ENCODE measurements at regions not wholly inside any gene's neighbourhood (a gene's known extent, or its start where the extent isn't known, plus 50 kb on each side); places are given as distances from the start of the nearest gene placed in this dataset.

GRCh38 chr10:124287791-124288190 is 130.9 kb downstream of the OAT start:
- DNase-seq (ENCODE audit: low read depth): no peak
- Histone ChIP-seq H3K36me3 (ENCODE audit: control insufficient read depth, insufficient read depth, low read length) (no peaks in the 10 kb centered on the region), H3K4me3 (ENCODE audit: low read depth, low read length) (no peak overlapping the region), H3K27me3 (ENCODE audit: control insufficient read depth, insufficient read depth, low read length) (no peaks in the 10 kb centered on the region)
- no peak for TF ChIP-seq CTCF (IDR thresholded peaks at IDR 0.05; ENCODE audit: insufficient read depth, low read length, poor library complexity, severe bottlenecking)

- no peak for TF ChIP-seq CTCF (IDR thresholded peaks at IDR 0.05; ENCODE audit: insufficient read depth, low read length, poor library complexity, severe bottlenecking)
Measured at GRCh38 chr10:124287071-124287685, 131.5 kb downstream of the OAT start.

GRCh38 chr10:124286621-124287020 is 132.1 kb downstream of the OAT start:
- Histone ChIP-seq H3K36me3 (ENCODE audit: control insufficient read depth, insufficient read depth, low read length) (no peaks in the 10 kb centered on the region), H3K27me3 (ENCODE audit: control insufficient read depth, insufficient read depth, low read length) (no peaks in the 10 kb centered on the region), H3K4me3 (ENCODE audit: low read depth, low read length) (no peak overlapping the region)
- no peak for TF ChIP-seq CTCF (IDR thresholded peaks at IDR 0.05; ENCODE audit: insufficient read depth, low read length, poor library complexity, severe bottlenecking)
- no peak for DNase-seq (ENCODE audit: low read depth)

More at GRCh38 chr10:124287071-124287685, 131.5 kb downstream of the OAT start:
- Histone ChIP-seq H3K27me3 (ENCODE audit: control insufficient read depth, insufficient read depth, low read length) (no peaks in the 10 kb centered on the region), H3K4me3 (ENCODE audit: low read depth, low read length) (no peak overlapping the region), H3K36me3 (ENCODE audit: control insufficient read depth, insufficient read depth, low read length) (no peaks in the 10 kb centered on the region)
- DNase-seq (ENCODE audit: low read depth): no peak

GRCh38 chr10:124285587-124286527 is 132.9 kb downstream of the OAT start:
- Histone ChIP-seq H3K4me3 (ENCODE audit: low read depth, low read length) (no peak overlapping the region), H3K36me3 (ENCODE audit: control insufficient read depth, insufficient read depth, low read length) (no peaks in the 10 kb centered on the region), H3K27me3 (ENCODE audit: control insufficient read depth, insufficient read depth, low read length) (no peaks in the 10 kb centered on the region)
- TF ChIP-seq CTCF (IDR thresholded peaks at IDR 0.05; ENCODE audit: insufficient read depth, low read length, poor library complexity, severe bottlenecking): no peak
- DNase-seq (ENCODE audit: low read depth): no peak

GRCh38 chr10:124283949-124284250 is 134.8 kb downstream of the OAT start:
- no peak for DNase-seq (ENCODE audit: low read depth)
- TF ChIP-seq CTCF (IDR thresholded peaks at IDR 0.05; ENCODE audit: insufficient read depth, low read length, poor library complexity, severe bottlenecking): no peak
- Histone ChIP-seq H3K4me3 (ENCODE audit: low read depth, low read length) (no peak overlapping the region), H3K36me3 (ENCODE audit: control insufficient read depth, insufficient read depth, low read length) (no peaks in the 10 kb centered on the region), H3K27me3 (ENCODE audit: control insufficient read depth, insufficient read depth, low read length) (no peaks in the 10 kb centered on the region)

Data from kidney epithelial cell (primary cell).